Osteoblast (primary cell): ENCODE measurements at regions not wholly inside any gene's neighbourhood (a gene's known extent, or its start where the extent isn't known, plus 50 kb on each side); places are given as distances from the start of the nearest gene placed in this dataset.

ENCODE experiments used
- DNase-seq: peaks from one replicate; pipeline ENCODE4 v3.0.0; 2011; ENCODE audit warnings: low spot score, mixed read lengths; ENCODE audit not compliant: insufficient read length; ENCODE audit errors: missing footprints
- H2AFZ ChIP-seq: 2 replicates; pipeline ENCODE4 v1.6.0; 2011; ENCODE audit warnings: mild to moderate bottlenecking, low read length
- H3K27ac ChIP-seq: 2 replicates; pipeline ENCODE4 v1.5.1; 2011; ENCODE audit warnings: mild to moderate bottlenecking, low read depth, low read length, moderate library complexity
- H3K27me3 ChIP-seq: 2 replicates; pipeline ENCODE4 v1.6.0; 2012; ENCODE audit warnings: mild to moderate bottlenecking, control low read depth, inconsistent platforms, low read length, moderate library complexity; ENCODE audit not compliant: insufficient read depth
- H3K36me3 ChIP-seq: 2 replicates; pipeline ENCODE4 v1.5.1; 2011; ENCODE audit warnings: mild to moderate bottlenecking, low read length, control low read depth, moderate library complexity; ENCODE audit not compliant: insufficient read depth
- H3K4me1 ChIP-seq: 2 replicates; pipeline ENCODE4 v1.5.1; 2011; ENCODE audit warnings: mild to moderate bottlenecking, low read length, control low read depth, moderate library complexity; ENCODE audit not compliant: insufficient read depth
- H3K4me2 ChIP-seq: 2 replicates; pipeline ENCODE4 v1.6.0; 2011; ENCODE audit warnings: mild to moderate bottlenecking, low read length; ENCODE audit not compliant: insufficient read depth
- H3K4me3 ChIP-seq: fragments of 200-600 bp; sonication (generic); 3 replicates; pipeline ENCODE4 v1.5.1; 2012; ENCODE audit warnings: mild to moderate bottlenecking, low read length, inconsistent platforms; ENCODE audit not compliant: insufficient read depth
- H3K79me2 ChIP-seq: 2 replicates; pipeline ENCODE4 v1.6.0; 2012; ENCODE audit warnings: mild to moderate bottlenecking, low read length, control low read depth, inconsistent platforms; ENCODE audit not compliant: insufficient read depth
- H3K9me3 ChIP-seq: 2 replicates; pipeline ENCODE4 v1.5.1; 2011; ENCODE audit warnings: low read depth, low read length, control low read depth
- H4K20me1 ChIP-seq: 2 replicates; pipeline ENCODE4 v1.6.0; 2012; ENCODE audit warnings: mild to moderate bottlenecking, low read length, control low read depth; ENCODE audit not compliant: insufficient read depth
- TF ChIP-seq, protein P1 (sequence below): IDR thresholded peaks from 2 replicates; pipeline ENCODE4 v1.5.1; 2011; ENCODE audit warnings: mild to moderate bottlenecking, low read depth, low read length, moderate library complexity; ENCODE audit errors: extremely low read depth

DNA sequence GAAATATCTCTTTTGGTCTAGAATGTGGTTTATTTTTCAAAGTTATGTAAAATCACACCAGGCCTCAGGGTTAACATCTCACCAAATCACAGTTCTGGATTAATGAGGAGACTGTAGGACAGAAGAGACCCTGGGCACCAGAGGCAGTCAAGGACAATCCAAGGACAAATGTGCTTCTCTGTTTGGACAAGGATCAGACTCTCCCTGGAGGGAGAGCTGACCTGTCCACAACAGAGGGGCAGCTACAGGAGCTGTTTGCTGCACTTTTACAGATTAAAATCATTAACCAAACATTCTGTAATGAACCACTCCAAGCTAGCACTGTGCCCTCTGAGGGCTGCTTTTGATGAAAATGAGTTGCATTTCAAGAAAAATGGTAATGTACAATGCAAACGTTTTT is 690.6 kb upstream of the SLC8A1 start:
- no peaks in the 10 kb centered on the region for H3K36me3 ChIP-seq
- no peak overlapping the region for H2AFZ ChIP-seq

DNA sequence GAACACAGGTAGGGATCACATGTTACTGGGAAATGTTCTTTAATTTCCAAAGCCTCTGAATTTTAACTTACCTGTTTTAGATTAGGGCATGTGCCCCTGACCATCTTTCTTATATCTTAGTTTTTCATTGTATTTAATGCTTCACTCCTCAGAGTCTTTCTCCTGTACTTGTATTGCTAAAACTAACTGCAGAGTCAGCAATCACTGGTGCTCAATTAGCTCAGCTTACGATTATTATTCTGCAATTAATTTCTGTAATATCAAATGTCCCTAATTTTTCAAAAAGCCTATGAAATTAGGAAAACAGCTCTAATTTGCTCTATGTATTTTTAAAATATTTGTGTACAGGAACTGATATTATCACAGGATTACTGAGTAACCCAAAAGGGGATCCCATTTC is 693.2 kb upstream of the SLC8A1 start:
- Histone ChIP-seq H2AFZ (no peak overlapping the region), H3K27me3 (no peaks in the 10 kb centered on the region), H4K20me1 (no peaks in the 10 kb centered on the region), H3K36me3 (no peaks in the 10 kb centered on the region), H3K4me1 (no peaks in the 10 kb centered on the region), H3K9me3 (no peaks in the 10 kb centered on the region), H3K27ac (no peak overlapping the region), H3K4me3 (no peak overlapping the region), H3K79me2 (no peaks in the 10 kb centered on the region), H3K4me2 (no peak overlapping the region)
- no peak for DNase-seq
- TF ChIP-seq, protein P1, sequence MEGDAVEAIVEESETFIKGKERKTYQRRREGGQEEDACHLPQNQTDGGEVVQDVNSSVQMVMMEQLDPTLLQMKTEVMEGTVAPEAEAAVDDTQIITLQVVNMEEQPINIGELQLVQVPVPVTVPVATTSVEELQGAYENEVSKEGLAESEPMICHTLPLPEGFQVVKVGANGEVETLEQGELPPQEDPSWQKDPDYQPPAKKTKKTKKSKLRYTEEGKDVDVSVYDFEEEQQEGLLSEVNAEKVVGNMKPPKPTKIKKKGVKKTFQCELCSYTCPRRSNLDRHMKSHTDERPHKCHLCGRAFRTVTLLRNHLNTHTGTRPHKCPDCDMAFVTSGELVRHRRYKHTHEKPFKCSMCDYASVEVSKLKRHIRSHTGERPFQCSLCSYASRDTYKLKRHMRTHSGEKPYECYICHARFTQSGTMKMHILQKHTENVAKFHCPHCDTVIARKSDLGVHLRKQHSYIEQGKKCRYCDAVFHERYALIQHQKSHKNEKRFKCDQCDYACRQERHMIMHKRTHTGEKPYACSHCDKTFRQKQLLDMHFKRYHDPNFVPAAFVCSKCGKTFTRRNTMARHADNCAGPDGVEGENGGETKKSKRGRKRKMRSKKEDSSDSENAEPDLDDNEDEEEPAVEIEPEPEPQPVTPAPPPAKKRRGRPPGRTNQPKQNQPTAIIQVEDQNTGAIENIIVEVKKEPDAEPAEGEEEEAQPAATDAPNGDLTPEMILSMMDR: no peak

More for the DNA sequence above, 690.6 kb upstream of the SLC8A1 start:
- no peaks in the 10 kb centered on the region for H3K9me3 ChIP-seq
- H4K20me1 ChIP-seq: no peaks in the 10 kb centered on the region
- no peak for DNase-seq
- no peaks in the 10 kb centered on the region for H3K27me3 ChIP-seq
- H3K27ac ChIP-seq: no peak overlapping the region
- TF ChIP-seq, protein P1: no peak
- H3K4me1 ChIP-seq: no peaks in the 10 kb centered on the region
- no peak overlapping the region for H3K4me3 ChIP-seq
- H3K79me2 ChIP-seq: no peaks in the 10 kb centered on the region
- no peak overlapping the region for H3K4me2 ChIP-seq

DNA sequence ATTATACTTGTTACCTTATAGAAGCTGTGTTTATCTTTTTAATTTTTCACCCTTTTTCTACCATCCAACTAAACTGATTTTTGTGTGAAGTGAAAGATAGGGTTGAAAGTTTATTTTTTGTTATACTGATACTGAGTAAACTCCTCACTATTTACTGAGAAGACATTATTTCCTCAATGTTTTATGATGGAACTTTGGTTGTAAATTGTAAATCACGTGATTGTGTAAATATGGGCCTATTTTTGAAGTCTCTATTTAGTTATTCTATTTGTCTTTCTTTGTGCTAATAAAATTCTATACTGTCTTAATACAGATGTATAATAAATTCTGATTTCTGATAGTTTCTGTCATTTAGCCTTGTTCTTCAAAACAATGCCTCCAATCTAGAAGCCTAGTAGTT is 697.2 kb upstream of the SLC8A1 start:
- Histone ChIP-seq H3K27ac (no peak overlapping the region), H2AFZ (no peak overlapping the region), H3K79me2 (no peaks in the 10 kb centered on the region), H3K9me3 (no peaks in the 10 kb centered on the region), H3K27me3 (no peaks in the 10 kb centered on the region), H3K36me3 (no peaks in the 10 kb centered on the region), H3K4me1 (no peaks in the 10 kb centered on the region), H3K4me2 (no peak overlapping the region), H4K20me1 (no peaks in the 10 kb centered on the region), H3K4me3 (no peak overlapping the region)
- no peak for DNase-seq
- TF ChIP-seq, protein P1: no peak

DNA sequence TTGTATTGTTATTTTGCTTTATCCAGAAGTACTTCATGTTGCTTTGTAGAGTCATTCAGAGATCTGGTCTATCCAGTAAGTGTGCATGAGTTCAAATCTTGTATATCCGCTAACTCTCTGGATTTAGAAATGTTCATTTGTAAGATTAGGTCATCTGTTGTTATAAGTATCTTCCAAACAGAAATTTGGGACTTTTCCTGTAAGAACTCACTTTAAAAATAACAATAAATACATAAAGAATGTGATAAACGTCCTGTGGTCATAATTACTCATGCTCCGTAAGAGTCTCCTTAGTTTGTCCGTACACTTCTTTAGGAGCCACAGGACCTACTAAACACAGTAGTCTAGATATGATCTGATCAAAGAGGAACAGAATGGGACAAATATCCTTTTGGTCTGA is 699.9 kb upstream of the SLC8A1 start:
- H3K9me3 ChIP-seq: no peaks in the 10 kb centered on the region
- no peaks in the 10 kb centered on the region for H3K79me2 ChIP-seq
- H4K20me1 ChIP-seq: no peaks in the 10 kb centered on the region
- H3K36me3 ChIP-seq: no peaks in the 10 kb centered on the region
- no peak overlapping the region for H2AFZ ChIP-seq
- DNase-seq: no peak
- no peaks in the 10 kb centered on the region for H3K4me1 ChIP-seq
- no peak overlapping the region for H3K4me2 ChIP-seq
- H3K27me3 ChIP-seq: no peaks in the 10 kb centered on the region
- TF ChIP-seq, protein P1: no peak
- H3K4me3 ChIP-seq: no peak overlapping the region
- no peak overlapping the region for H3K27ac ChIP-seq
